Heart left ventricle (tissue), 16 donors: ENCODE measurements at regions not wholly inside any gene's neighbourhood (a gene's known extent, or its start where the extent isn't known, plus 50 kb on each side); places are given as distances from the start of the nearest gene placed in this dataset.

Experiments used
- ATAC-seq, 4 donors: fragments of 200-7000 bp; cut with Tn5 transposase; one replicate each; pipeline ENCODE4 v1.9.1; 2020 to 2022; ENCODE audit warnings: moderate library complexity in 4 of 4, mild to moderate bottlenecking in 3 of 4, moderate number of reproducible peaks in 1 of 4
- DNase-seq, 5 donors: peaks; one replicate each; pipeline ENCODE4 v3.0.0-alpha.2; 2020
- H3K27ac ChIP-seq, 12 donors: fragments of 200-600 bp; sonication (generic) in 4 of 12; one replicate each; pipeline versions ENCODE4 v1.5.0 to v1.8.0; 2016 to 2022; ENCODE audit warnings: mild to moderate bottlenecking in 2 of 12
- H3K27me3 ChIP-seq, 9 donors: fragments of 200-600 bp; sonication (generic) in 2 of 9; one replicate each; pipeline versions ENCODE4 v1.5.1 to v1.8.0; 2016 to 2022; ENCODE audit warnings: mild to moderate bottlenecking in 3 of 9
- H3K36me3 ChIP-seq, 9 donors: fragments of 200-600 bp; sonication (generic) in 2 of 9; one replicate each; pipeline versions ENCODE4 v1.5.0 to v1.8.0; 2018 to 2022; ENCODE audit warnings: mild to moderate bottlenecking in 2 of 9
- H3K4me1 ChIP-seq, 12 donors: fragments of 200-600 bp; sonication (generic) in 4 of 12; one replicate each; pipeline versions ENCODE4 v1.5.0 to v1.8.0; 2016 to 2022; ENCODE audit warnings: mild to moderate bottlenecking in 3 of 12
- H3K4me3 ChIP-seq, 12 donors: fragments of 200-600 bp; sonication (generic) in 4 of 12; one replicate each; pipeline versions ENCODE4 v1.5.0 to v1.8.0; 2017 to 2022; ENCODE audit warnings: mild to moderate bottlenecking in 9 of 12, moderate library complexity in 4 of 12
- H3K9me3 ChIP-seq, 12 donors: fragments of 200-600 bp; sonication (generic) in 4 of 12; one replicate each; pipeline versions ENCODE4 v1.5.0 to v1.8.0; 2016 to 2022; ENCODE audit warnings: mild to moderate bottlenecking in 1 of 12
- POLR2A ChIP-seq, 2 donors: fragments of 450-650 bp; IDR thresholded peaks; one replicate each; pipeline ENCODE4 v1.6.1; 2017; ENCODE audit warnings: antibody characterized with exemption in 2 of 2, mild to moderate bottlenecking in 2 of 2, moderate library complexity in 2 of 2
- WGBS, 4 donors: extraction: QIAGEN DNeasy Blood & Tissue Kit in 2 of 4; methylation state at CpG; one replicate each; pipeline versions ENCODE4 v1.1.5 to v1.1.7; 2013 to 2018; 5-methylcytosine and 5-hydroxymethylcytosine counted together
- intact Hi-C, 10 donors: fragments of 100-400 bp; cut with DNase I; formaldehyde crosslinking; loops; one replicate each; pipeline versions ENCODE4 v1.11.1 to v1.14.2; 2022
- TF ChIP-seq, protein P1 (sequence below), 12 donors: fragments of 200-600 bp; sonication (generic) in 4 of 12; IDR thresholded peaks; one replicate each; pipeline versions ENCODE4 v1.5.0 to v1.8.0; 2018 to 2022; ENCODE audit warnings: antibody characterized with exemption in 12 of 12, mild to moderate bottlenecking in 5 of 12
- donor health status: ischemic (EF 13 %, LVEDD 7.1; RV severe dilation, severe dysfunction).
- donor health status: healthy with polysubstance abuse.
- donor health status: DM: no; HTN: yes; CAD: no.
- donor health status: DM: no; HTN: no; CAD: no.
- donor health status: ischemic (EF 25% LVEDD 6.9; RV normal size, moderate dysfunction).
- donor health status: ischemic (EF 25% LVEDD 5.7; RV mildly dilated, moderate dysfunction).
- donor health status: healthy.
- donor health status: DM: yes; HTN: yes; CAD: no.
- donor health status: ischemic (EF 35%, LVEDD 5.7; RV mildly dilated, moderate dysfunction).
- donor health status: nonischemic (EF 11% LVEDD 7.7; RV severe dilation, severe dysfunction).
- donor health status: DM: yes; HTN: yes; CAD: no.
- donor health status: PGD.
- donor health status: ischemic (EF 29% LVEDD 5.4; RV normal size, mild dysfunction).
- donor health status: nonischemic (EF 23%, LVEDD 6.1; RV moderate dilation, normal function).

DNA sequence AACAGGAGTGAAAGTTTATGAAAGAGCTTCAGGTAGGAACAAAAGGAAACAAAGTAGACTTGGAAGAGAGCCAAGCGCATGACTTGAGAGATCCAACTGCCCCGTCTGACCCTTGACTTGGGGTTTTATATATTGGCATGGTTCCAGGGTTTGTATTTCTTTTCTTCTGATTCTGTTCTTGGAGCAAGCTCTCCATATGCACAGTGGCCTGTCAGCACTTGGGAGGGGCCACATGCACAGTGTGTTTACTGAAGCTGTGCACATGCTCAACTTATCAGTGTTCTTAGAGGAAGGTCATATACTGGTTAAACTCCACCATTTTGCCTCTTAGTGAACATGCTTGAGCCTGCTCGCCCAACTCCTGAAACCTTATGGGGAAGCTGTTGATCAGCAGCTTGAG lies 953.7 kb downstream of the TFAP2A start:
- no peaks in the 10 kb centered on the region for H3K36me3 ChIP-seq
- intact Hi-C loops = no loop called here

DNA sequence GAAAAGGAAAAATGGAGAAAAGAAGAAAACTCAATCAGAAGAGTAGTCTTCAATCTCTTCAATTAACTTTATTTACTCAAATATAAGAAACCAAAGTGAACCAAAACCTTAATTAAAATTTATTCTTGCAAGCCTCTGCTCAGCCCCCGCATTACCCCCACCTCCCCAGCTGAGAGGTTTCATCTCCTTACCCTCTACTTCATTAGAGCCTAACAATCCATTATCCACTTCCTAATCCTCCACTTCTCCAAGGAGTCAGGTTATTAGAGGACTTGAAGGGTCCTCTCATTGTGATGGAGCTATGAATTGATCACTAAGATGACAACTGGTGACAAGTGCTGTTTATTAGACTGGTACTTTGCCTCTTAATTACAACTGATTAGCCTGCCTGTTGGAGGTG lies 956.5 kb downstream of the TFAP2A start:
- Histone ChIP-seq H3K4me1 (no peaks in the 10 kb centered on the region), H3K27me3 (no peaks in the 10 kb centered on the region), H3K9me3 (no peaks in the 10 kb centered on the region), H3K27ac (no peak overlapping the region), H3K36me3 (no peaks in the 10 kb centered on the region), H3K4me3 (no peak overlapping the region)
- WGBS, 4 donors = 80 to 91% (median 84%) methylated on average over 1 of the region's 1 CpG
- no peak for TF ChIP-seq POLR2A (IDR thresholded peaks at IDR 0.05)
- TF ChIP-seq, protein P1, sequence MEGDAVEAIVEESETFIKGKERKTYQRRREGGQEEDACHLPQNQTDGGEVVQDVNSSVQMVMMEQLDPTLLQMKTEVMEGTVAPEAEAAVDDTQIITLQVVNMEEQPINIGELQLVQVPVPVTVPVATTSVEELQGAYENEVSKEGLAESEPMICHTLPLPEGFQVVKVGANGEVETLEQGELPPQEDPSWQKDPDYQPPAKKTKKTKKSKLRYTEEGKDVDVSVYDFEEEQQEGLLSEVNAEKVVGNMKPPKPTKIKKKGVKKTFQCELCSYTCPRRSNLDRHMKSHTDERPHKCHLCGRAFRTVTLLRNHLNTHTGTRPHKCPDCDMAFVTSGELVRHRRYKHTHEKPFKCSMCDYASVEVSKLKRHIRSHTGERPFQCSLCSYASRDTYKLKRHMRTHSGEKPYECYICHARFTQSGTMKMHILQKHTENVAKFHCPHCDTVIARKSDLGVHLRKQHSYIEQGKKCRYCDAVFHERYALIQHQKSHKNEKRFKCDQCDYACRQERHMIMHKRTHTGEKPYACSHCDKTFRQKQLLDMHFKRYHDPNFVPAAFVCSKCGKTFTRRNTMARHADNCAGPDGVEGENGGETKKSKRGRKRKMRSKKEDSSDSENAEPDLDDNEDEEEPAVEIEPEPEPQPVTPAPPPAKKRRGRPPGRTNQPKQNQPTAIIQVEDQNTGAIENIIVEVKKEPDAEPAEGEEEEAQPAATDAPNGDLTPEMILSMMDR (IDR thresholded peaks at IDR 0.05) = no peak
- intact Hi-C loops = no loop called here
- no peak for ATAC-seq
- no peak for DNase-seq

More for the DNA sequence above, 953.7 kb downstream of the TFAP2A start:
- no peak for ATAC-seq
- WGBS, 4 donors = 65 to 78% (median 71%) methylated on average over 3 of the region's 3 CpGs
- H3K27ac ChIP-seq = no peak overlapping the region
- H3K9me3 ChIP-seq = no peaks in the 10 kb centered on the region
- no peak overlapping the region for H3K4me3 ChIP-seq
- H3K4me1 ChIP-seq = no peaks in the 10 kb centered on the region
- no peaks in the 10 kb centered on the region for H3K27me3 ChIP-seq
- TF ChIP-seq, protein P1 (IDR thresholded peaks at IDR 0.05) = no peak
- TF ChIP-seq POLR2A (IDR thresholded peaks at IDR 0.05) = no peak
- no peak for DNase-seq

DNA sequence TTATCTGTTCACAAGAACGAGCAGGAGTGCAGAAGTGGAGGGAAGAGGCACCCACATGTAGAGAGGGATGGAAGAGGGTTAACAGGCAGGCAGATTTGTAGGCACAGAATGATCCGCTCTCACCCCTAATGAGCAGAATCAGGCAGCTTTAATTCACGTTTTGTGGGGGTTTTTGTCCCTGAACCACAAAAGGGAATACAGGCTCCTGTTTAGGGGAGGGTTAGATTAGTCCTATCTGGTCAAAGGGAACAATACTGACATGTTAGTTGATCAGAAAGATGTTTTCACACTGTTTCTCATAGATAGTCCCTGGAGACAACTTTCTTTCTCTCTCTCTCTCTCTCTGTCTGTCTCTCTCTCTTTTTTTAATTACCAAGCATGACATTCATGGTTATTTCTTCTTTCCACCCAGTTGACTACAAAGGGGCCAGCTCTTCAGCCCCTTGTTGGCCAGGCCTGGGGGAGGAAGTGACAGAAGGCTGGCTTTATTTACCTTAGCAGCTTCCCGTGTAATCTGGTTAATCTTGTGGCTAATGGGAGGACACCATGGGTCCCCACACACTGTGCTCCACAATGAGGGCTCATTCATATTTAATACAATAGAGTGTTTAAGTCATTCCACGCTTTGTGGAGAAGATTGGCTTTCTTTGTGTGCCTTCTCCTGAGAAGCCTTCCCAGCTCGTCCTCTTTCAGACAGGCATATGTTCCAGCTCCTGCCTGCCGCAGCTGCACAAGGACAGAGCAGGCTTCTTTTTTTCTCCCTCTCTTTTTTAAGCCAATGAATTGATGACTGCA lies 958.8 kb downstream of the TFAP2A start:
- no peak for TF ChIP-seq POLR2A (IDR thresholded peaks at IDR 0.05)
- TF ChIP-seq, protein P1 (IDR thresholded peaks at IDR 0.05) = no peak
- H3K27me3 ChIP-seq = no peaks in the 10 kb centered on the region
- H3K4me3 ChIP-seq = no peak overlapping the region
- H3K4me1 ChIP-seq = no peaks in the 10 kb centered on the region
- 45 to 56% (median 53%) methylated on average over 7 of the region's 7 CpGs for WGBS, 4 donors
- peaks cover 0 to 8% (median 0%) of the 10 kb centered on the region in 12 donors for H3K9me3 ChIP-seq
- no peaks in the 10 kb centered on the region for H3K36me3 ChIP-seq
- ATAC-seq = no peak
- H3K27ac ChIP-seq = no peak overlapping the region
- intact Hi-C loops = no loop called here
- no peak for DNase-seq

DNA sequence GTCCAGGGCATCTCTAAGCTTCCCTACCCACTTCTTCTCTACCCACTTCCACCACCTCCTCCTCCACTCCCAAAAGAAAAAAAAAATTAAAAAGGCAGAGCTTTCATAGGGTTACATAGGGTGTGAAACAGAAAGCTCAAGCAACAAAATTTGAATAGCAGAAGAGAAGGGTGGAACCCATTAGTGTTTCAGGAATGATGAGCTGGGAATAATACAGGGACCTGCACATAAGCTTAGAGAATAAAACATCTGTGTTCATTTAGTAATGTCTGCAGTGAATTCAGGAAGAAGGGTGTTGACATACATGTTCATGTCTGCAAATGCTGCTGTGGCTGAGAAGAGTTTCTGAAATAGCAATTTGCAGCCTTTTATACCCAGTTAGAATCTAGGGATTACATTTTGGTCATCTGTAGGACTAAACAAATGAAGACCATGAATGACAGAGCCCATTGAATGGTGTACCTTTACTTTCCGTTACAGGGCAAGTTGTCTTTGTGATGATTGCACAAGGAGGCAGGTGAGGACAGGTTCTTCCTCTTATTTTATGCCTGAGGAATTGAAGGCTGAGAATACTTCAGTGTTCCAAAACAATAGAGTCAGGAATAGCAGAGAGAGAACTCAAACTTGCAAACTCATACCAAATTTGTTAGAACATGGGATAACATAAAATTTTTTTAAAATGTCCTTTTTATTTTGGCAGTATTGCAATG lies 975.1 kb downstream of the TFAP2A start:
- Histone ChIP-seq H3K4me1 (no peaks in the 10 kb centered on the region), H3K4me3 (no peak overlapping the region), H3K27me3 (no peaks in the 10 kb centered on the region), H3K36me3 (no peaks in the 10 kb centered on the region), H3K9me3 (peaks cover 0 to 17% (median 0%) of the 10 kb centered on the region in 12 donors), H3K27ac (no peak overlapping the region)
- ATAC-seq = no peak
- TF ChIP-seq POLR2A (IDR thresholded peaks at IDR 0.05) = no peak
- TF ChIP-seq, protein P1 (IDR thresholded peaks at IDR 0.05) = no peak
- DNase-seq = no peak
- 76 to 93% (median 88%) methylated on average over 1 of the region's 1 CpG for WGBS, 4 donors
- intact Hi-C loops = no loop called here
